GM19023 (cell line): ENCODE measurements at regions not wholly inside any gene's neighbourhood (a gene's known extent, or its start where the extent isn't known, plus 50 kb on each side); places are given as distances from the start of the nearest gene placed in this dataset.

Experiments used
- ATAC-seq: cut with Tn5 transposase; IDR thresholded peaks from one replicate; pipeline ENCODE4 v1.9.1; 2021; ENCODE audit warnings: mild to moderate bottlenecking, moderate library complexity; ENCODE audit not compliant: unreplicated experiment

- ATAC-seq, result no peak
Measured at GRCh38 chr3:88535563-88535962, 385.8 kb downstream of the C3orf38 start.

GRCh38 chr3:88542916-88543315 lies 393.2 kb downstream of the C3orf38 start:
- ATAC-seq, result no peak

- ATAC-seq, result no peak
Measured at GRCh38 chr3:88572450-88572849, 422.7 kb downstream of the C3orf38 start.

GRCh38 chr3:88573472-88573871 lies 423.7 kb downstream of the C3orf38 start:
- no peak for ATAC-seq

DNA sequence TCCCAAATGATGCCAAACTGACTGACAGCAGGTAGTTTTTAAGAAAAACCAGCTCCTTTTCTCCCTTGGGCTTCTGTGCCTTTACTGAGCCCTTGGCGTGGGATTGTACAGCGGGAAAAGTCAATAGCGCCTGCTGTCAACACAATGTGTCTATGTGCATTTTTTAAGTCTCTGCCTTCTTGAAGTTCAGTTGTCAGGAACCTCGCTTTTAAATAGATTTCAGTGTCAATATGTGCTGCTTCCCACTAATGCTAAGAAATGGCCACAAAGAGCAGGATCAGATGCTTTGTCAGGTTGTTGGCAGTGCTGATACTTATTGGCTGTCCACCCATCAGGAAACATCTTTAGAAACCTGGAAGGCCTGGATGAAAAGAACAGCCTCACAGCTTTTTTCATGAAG lies 424.4 kb downstream of the C3orf38 start:
- no peak for ATAC-seq

GRCh38 chr3:88584451-88584850 lies 434.7 kb downstream of the C3orf38 start:
- no peak for ATAC-seq

DNA sequence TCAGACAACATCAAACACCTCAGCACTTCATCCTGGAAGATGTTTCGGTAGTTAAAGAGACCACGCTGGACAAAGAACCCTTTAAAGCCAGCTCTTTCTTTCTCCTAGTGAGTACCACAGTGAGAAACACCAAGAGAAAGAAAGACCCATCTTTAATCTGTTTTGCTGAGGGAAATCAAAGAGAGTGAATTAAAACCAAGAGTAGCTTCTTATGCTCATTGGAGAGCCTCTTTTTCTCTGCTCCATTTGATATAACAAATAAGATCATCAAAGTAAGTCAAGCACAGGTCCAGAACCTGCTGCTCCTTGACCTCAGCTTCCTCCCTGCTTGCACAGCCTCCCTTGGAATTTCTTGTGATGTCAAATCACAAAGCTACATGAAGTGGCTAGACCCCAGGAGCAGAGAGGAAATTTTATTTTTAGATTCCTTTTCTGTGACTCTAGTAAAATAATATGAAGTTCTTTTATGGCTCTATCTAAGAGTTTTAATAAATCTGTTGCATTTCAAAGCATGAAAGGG lies 436.4 kb downstream of the C3orf38 start:
- ATAC-seq, result no peak

GRCh38 chr3:88589138-88589537 lies 439.4 kb downstream of the C3orf38 start:
- no peak for ATAC-seq

- no peak for ATAC-seq
Measured at GRCh38 chr3:88595026-88595425, 445.3 kb downstream of the C3orf38 start.

- ATAC-seq, result no peak
Measured at GRCh38 chr3:88596451-88596850, 446.7 kb downstream of the C3orf38 start.

DNA sequence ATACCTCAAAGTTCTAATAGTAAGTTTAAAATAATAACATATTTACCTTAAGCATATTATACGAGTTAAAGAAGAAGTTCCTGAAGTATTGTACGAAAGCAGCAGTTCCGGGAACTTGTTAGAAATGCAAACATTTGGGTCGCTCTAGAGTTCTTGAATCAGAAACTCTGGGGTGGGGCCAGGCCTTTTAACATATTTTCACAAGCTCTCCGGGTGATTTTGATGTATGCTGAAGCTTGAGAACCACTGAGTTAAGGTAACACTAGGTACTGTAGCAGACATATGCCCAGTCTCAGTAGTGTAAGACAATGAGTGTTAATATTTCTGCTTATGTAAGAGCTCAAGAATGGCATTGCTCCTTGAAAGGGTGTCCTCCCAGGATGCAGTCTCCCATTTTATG lies 461.1 kb downstream of the C3orf38 start:
- no peak for ATAC-seq

- ATAC-seq, result no peak
Measured at GRCh38 chr3:88611826-88612326, 462.1 kb downstream of the C3orf38 start.

DNA sequence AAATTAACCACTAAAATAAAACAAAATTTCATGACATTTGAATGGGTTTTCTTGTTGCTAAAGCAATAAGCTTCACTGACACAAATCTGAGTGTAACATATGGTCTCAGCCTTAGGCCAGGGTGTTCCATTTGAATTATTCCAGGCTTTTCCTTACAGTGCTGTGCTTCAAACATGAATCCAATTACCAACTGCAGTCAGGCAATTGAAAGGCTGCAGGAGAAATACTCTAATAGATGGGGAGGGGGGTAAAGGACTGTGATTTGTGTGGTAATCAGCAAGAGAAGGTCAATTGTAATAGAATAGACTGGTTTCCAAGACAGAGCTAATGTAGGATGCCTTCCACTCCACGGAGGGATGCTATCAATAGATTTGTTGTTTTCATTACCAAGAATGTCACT lies 466.7 kb downstream of the C3orf38 start:
- no peak for ATAC-seq

DNA sequence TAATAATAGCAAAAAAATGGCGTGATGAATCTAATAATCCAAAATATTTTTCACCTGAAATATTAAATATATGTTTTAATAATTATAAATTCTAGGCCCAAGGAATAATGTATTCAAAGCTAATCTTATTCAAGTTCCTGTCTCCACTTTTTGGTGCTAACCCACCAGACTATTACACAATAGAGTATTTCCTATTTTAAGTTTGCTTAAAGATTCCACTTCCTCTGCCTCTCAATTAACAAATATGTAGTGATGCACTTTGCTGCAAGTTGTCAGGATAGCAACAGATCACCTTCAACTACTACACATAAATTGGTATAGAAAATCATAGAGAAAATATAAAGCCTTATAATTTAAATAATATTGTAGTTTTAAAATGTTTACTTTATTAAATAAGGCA lies 467.5 kb downstream of the C3orf38 start:
- no peak for ATAC-seq

DNA sequence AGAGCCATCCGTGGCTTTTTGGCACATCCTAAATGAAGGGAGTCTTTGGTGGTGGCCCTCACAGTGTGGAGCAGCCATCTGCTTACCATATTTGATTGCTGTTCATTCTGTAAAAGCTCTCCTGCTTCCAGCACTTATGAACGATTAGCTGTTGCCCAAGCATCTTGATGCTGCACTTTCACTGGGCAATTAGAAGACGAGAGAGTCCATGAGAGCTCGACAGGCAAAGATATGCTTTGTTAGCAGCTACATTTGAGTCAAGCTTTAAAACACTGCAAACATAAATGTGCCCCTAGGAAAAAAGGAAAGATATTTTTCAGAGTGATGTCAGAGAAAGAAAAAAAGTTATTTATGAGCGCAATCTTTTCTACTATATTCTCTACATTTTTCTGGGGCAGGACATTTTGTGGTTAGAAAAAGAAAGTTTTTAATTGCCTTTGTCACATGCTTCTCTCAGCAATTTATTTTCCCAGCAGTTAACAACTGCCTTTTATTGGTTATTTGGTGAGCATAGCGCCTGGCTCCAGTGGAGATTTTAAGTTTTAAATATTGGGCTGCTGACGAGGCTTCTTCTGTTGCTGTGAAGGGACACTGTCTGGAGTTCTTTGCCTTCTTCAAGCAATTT lies 468.4 kb downstream of the C3orf38 start:
- no peak for ATAC-seq

DNA sequence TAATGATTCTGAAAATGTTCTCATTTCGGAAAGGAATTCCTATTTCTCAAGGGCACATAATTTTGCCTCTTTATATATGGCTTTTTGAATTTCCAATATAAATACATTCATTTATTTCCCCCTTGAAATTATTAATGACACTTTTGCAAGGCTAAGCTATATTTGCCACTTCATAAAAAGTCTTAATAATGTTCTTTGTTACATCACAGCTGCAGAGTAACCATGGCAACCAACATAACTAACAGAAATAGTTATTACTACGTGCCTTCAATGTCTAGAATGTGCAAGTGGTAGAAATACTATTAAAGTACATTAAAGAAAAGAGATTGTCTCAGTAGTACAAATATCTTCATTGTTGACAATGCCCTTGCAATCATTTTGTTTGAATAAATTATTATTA lies 471.8 kb downstream of the C3orf38 start:
- no peak for ATAC-seq

- ATAC-seq, result no peak
Measured at GRCh38 chr3:88623709-88624108, 473.9 kb downstream of the C3orf38 start.

- no peak for ATAC-seq
Measured at GRCh38 chr3:88626456-88627120, 476.8 kb downstream of the C3orf38 start.

DNA sequence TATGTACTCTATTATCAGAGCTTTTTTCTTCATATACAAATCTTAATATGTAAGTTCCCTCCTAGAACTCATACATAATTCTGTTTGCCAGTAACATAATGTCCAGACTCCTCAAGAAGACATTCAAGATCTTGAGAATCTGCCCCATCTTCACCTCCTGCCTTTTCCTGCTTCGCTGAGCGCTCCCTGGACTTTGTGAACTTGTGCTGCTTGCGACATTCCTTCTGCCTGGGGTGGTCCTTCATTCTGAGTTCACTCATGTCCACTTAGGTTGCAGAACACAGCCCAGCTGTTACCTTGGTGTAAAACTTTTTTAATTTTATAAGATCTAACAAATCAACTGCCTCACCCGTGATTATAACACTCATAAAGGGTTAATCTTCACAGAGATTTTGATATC lies 478.5 kb upstream of the EPHA3 start:
- ATAC-seq, result no peak

DNA sequence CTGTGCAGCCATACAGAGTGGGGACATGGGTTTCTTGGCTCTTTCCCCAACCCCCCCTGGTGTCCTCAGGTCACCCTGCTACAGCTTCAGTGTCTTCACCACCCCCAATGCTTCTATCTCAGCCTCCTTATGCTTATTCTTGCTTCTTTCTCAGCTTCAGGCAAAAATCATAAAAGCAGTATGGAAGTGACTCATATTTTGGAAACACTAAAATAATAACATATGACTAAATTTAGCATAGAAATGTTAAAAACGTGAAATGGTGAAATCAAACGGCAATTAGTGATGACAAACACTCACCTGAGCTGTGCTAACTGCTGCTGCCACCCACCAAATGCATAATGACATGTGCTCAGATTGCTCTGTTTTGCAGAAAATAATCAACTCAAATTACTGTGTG lies 475.2 kb upstream of the EPHA3 start:
- no peak for ATAC-seq

- no peak for ATAC-seq
Measured at GRCh38 chr3:88640581-88640980, 466.8 kb upstream of the EPHA3 start.

DNA sequence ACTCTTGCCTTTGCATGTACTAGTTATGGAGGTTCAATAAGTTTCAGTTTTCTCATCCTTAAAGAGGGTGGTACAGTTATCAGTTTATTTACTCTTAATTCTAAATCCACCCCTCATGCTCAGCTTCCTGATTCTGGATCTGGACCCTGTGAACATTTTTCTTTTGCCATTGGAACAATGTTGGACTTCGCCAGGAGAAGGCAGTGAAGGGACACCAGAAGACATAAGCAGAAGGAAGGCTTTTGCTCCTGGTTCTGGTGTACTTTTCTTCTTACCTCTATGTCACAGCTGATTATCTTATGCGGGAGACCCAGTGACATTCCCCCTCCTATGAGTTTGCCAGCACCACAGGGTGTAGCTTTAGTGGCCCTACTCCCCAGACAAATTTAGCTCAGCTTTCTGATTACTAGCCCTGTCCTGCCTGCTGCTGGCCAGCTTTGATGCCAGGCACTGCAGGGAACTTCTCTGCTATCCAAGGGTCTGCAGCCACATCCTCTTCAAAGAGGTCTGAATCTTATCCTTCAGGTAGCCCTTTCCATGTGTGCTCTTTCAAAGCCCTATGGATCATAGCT lies 466.3 kb upstream of the EPHA3 start:
- ATAC-seq, result no peak
